Activated CD8-positive, alpha-beta memory T cell treated with anti-CD3 and anti-CD28 coated beads, Interleukin-2, amount 50 U/mL, for 48 hours (primary cell): ENCODE measurements at regions not wholly inside any gene's neighbourhood (a gene's known extent, or its start where the extent isn't known, plus 50 kb on each side); places are given as distances from the start of the nearest gene placed in this dataset.
"Not testable (repeated sequence)": the region's sequence is repeated elsewhere in the genome, so short reads cannot be mapped to it uniquely, and the experiment has no call there.

Experiments used
- DNase-seq: peaks from one replicate; pipeline ENCODE4 v3.0.0-alpha.2; 2020

DNA sequence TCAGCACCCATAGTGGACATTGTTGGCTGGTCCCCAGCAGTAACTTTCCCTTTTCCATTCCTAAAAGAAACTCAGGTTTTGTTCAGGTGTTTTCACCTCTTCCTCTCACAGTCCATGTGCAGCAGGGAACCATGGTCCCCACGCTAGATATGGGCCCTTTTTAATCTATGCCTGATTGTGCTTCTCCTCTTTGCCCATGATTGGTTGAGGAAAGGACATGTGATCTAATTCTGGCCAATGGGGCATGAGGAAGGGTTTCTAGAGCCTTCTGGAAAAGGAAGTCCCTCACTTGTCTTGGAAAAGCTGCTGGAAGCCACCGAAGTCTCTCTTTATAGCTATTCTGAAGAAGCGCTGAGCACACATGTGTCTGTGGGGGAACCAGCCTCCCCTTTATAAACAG is 330.7 kb downstream of the ACTR3B start:
- DNase-seq, result no peak

DNA sequence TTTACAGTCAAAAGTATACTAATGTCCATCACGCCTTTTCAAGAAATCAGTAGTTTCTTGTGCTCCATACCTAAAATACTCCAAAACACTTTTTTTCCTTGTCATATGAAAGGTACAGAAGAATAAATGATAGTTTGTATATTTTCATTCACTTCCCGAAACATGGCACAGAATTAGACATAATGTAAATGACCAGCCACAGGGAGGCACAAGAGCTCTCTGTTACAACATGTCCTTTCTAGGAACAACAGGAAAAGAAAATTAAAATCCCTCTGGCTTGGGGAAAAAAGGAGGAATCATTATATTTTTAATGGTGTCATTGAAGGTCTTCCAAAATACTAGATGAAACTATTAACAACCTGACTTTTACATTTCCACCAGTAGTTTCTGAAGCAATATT is 331.2 kb downstream of the ACTR3B start:
- DNase-seq, result no peak

DNA sequence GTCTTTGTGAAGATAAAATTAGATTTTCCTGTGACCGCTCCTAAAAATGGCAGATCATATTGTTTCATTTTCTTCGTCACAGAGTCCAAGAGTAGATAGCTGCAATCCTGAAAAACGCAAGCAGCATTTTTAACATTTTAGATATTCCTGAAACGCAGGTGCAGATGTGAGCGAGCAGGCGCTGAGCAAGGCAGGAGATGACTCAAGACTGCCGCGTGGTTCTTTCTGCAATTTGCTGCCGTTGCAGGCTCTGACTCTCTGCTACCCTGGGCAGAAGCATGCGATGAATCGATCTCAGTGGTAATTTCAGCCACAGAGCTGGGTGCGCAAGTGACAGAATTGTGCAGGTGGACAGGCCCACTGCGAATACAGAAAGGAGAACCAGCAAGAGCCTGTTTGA is 331.9 kb downstream of the ACTR3B start:
- DNase-seq, result no peak

DNA sequence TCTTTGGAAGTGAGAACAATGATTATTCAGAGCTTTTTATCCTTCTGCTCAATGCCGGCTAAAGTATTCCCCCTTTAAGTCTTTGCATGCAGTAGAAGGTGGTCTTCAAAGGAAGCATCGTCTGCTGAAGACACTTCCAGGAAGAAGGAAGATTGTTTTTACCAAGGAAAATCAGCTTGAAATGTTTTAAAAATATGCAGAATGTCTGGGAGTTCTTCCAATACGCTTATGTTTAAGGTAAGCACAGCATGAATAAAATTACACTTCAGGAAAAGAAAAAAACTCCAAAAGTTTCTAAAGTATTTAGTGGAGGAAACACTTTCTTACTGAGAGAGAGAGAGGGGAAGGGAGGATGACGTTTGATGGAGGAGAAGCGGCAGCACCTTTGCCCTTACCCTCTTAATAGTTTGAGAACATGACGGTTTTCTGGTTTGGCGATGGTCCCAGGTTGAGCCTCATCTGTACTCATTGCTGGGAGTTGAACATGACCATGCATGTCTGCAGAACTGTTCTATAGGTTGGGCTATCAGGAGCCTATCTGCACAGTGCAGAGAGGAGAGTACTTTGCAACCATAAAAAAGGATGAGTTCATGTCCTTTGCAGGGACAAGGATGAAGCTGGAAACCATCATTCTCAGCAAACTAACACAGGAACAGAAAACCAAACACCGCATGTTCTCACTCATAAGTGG is 338.1 kb downstream of the ACTR3B start:
- DNase-seq, result no peak

DNA sequence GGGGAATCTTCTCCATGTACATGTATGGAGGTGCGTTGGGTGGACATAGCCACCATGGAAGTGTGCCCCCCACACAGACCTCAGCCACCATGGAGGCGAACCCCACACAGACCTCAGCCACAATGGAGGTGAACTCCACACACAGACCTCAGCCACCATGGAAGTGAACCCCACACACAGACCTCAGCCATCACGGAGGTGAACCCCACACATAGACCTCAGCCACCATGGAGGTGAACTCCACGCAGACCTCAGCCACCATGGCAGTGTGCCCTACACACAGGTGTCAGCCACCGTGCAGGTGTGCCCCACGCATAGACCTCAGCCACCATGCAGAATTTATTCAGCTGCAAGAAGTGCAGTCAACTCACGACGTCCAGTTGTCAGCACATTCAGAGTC is 339.7 kb downstream of the ACTR3B start:
- no peak for DNase-seq

DNA sequence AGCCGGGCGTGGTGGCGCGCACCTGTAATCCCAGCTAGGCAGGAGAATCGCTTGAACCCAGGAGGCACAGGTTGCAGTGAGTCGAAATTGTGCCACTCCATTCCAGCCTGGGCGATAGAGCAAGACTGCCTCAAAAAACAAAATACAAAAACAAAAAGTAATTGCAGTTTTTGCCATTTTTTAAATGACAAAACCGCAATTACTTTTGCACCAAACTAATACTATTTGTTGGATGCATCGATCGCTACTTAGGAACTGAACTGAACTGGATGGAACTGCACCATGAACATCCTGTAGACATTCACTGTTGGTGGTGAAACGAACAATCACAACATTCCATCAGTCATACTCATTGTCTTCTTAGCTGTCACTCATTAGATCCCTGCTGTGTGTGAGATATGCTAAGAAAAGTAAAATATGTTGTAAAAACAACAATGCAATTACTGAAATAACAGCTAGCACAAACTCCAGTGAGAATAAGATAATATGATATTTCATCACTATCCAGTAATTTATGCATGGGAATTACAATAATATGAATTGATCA is 341.2 kb downstream of the ACTR3B start:
- no peak for DNase-seq

DNA sequence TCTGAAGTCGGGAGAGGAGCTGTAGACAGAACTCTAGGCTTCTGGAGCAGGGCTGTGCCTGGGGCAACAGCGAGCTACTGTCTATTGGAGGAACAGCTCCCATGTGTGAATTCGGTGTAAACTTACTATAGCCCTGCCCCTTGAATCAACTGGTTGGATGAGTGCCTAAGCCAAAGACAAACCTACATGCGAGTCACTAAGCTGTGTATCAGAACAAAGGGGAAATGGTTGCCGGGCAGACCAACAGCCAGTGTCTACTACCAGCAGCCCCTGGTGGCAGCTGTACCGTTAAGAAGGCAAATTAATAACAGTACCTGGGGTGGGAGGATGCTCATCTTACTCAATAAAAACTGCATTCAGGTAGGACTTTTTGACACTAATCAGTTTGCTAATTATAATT is 343.6 kb downstream of the ACTR3B start:
- DNase-seq, result no peak

DNA sequence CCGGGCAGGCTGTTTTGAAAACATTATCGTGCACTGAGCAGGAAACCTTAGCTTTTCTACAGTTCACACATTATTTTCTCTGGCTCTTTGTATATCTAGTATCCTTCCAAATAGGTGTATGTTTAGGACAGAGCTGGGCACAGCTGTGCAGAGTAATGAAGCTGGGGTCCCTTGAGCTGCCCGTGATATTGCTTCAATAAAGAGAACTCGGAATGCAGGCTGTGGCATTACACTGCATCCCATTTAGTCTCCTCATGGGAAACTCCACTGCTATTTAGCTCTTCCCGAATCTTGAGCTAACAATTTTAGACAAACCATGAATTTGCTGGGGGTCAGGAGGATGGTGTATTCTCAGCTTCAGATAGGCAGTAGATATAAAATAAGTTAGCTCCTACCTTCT is 348.3 kb downstream of the ACTR3B start:
- DNase-seq, result no peak

DNA sequence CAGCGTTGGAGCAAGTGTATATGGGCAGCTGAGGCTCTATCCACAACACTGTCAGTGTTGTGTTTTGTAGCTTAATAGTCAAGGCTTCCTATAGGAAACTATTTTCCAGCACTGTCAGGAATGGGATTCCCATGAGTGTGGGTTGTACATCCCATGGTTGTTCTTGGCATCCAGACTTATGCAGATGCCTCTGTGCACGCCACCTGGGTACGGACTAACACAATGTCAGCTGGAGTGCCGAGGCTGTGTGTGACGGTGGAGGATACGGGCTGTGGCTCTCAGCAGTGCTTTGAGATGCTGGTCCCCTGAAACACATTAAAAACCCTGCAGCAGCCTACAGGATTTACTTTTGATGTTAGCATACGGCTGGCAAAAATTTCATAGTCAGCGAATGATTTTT is 350.0 kb downstream of the ACTR3B start:
- no peak for DNase-seq

DNA sequence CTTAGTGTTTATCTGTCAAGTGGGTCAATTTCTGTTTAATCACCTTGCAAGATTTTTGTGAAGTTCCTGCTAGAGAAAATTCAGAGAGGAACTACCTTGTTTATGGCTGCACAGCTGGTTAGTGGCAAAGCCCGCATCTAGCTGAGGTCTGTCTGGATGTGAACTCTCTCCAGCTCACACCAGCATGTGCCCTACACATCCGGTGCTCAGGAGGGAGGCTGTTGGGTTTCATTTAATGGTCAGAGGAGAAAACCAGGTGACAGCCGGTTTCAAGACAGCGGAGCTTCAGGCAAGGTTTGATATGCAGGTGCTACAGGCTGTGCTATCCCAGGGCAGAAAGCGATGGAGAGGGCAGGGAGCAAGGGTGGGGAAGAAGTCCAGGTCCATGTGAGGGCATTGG is 351.1 kb downstream of the ACTR3B start:
- no peak for DNase-seq

DNA sequence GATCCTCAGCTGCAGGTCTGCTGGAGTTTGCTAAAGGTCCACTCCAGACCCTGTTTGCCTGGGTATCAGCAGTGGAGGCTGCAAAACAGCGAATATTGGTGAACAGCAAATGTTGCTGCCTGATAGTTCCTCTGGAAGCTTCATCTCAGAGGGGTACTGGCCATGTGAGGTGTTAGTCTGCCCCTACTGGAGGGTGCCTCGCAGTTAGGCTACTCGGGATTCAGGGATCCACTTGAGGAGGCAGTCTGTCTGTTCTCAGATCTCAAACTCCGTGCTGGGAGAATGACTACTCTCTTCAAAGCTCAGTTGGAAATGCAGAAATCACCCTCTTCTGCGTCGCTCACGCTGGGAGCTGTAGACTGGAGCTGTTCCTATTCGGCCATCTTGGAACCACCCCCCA is 362.7 kb downstream of the ACTR3B start:
- DNase-seq, result not testable (repeated sequence)

DNA sequence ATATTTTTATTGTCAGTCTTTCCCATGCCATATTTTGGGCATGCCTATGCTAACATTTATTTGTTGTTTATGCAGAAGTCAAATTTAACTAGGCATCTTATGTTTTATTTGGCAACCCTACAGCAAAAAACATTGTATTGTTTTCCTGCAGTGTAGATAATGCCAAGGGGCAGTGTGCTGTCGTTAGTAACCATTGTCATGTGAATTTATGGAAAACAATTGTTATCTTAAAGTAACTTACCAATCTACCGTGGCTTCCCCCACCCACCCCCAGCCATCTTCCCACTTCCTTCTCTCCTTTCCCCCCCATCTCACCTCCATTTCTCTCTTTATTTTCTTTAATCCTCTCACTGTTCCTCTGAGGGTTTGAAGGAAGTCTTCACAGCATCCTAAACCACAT is 370.5 kb downstream of the ACTR3B start:
- DNase-seq, result no peak

DNA sequence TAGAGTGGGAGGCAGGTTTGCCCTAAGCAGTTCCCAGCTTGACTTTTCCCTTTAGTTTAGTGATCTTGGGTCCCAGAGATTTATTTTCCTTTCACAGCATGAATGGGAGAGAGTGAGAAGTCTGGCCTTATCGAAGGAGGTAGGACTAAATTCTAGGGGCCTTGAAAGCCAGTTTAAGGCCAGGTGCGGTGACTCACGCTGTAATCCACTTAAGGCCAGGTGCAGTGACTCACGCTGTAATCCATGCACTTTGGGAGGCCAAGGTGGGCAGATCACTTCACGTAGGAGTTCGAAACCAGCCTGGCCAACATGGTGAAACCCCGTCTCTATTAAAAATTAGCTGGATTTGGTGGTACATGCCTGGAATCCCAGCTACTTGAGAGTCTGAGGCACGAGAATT is 392.2 kb downstream of the ACTR3B start:
- DNase-seq, result no peak

DNA sequence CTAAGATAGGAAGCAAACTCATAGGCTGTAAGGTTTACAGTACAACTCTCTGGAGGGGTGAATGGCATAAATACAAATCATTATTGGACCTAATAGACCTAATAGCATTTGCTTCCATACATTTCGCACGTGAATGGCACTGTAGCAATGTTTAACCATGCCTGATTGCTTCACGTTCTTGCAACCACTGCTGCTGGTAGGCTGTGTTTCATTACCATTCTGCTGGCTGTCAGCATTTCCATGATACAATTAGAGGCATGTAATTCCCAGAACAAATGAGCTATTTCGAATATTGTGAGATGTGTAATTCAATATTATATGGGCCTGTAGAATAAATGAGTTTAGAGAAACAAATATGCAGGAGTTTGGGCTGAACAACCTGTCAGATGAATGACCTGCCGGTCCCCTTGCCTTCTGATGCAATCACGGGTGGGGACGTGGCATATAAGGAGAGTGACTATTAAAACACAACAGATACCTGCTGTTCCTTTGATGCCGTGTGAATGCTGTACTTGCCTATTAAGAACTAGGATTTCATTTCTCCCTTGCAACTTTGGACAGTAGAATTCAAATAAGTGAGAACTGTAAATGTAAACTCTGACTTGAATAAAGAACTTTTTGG is 393.4 kb downstream of the ACTR3B start:
- DNase-seq, result no peak

DNA sequence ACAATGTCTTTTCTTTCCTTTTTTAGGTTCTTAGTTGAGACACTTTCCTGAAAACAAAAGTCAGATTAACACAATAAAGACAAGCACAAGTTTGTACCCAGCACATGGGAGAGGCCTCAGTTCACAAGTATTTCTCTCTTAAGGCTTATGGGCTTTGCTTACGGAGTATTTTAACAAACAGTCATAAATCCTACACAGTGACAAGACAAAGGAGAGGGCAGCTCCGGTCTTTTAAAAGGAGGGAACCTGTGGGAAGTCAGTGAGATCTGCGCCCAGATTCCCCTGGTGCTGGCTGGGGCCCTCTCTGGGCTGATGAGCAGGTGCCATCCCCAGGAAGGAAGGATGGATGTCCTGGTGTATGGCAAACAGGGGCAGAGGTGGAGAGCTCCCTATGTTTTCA is 398.6 kb downstream of the ACTR3B start:
- DNase-seq, result no peak

DNA sequence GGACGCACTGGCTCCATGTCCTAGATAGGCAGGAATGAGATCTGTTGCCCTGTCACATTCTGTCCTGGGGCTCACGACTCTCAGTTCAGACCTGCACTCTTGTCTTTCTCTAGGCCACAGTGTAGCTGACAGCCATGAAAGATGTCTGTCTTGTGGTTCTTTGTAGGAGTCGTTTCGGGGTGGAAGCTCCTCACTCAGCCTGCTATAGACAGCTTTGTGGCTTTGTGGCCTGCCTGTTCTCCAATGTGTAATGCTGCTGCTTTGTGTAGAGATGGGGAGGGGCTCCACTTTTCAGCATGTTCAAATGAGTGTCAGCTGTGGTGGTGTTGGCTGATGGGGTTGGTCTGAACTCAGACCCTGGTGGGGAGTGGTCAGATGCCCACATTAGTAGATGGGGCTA is 410.7 kb downstream of the ACTR3B start:
- DNase-seq, result no peak

DNA sequence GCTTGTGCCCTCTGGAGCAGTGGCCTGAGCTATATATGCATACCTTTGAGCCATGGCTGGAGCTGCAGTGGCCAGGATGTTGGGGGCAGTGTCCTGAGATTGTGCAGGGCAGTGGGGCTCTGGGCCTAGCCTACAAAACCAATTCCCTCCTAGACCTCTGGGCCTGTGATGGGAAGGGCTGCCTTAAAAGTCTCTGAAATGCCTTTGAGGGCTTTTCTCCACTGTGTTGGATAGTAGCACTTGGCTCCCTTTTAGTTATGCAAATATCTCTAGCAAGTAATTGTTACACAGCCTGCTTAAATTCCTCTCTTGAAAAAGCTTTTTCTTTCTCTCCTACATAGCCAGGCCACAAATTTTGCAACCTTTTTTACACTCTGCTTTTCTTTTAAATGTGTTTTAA is 426.4 kb downstream of the ACTR3B start:
- DNase-seq, result no peak

DNA sequence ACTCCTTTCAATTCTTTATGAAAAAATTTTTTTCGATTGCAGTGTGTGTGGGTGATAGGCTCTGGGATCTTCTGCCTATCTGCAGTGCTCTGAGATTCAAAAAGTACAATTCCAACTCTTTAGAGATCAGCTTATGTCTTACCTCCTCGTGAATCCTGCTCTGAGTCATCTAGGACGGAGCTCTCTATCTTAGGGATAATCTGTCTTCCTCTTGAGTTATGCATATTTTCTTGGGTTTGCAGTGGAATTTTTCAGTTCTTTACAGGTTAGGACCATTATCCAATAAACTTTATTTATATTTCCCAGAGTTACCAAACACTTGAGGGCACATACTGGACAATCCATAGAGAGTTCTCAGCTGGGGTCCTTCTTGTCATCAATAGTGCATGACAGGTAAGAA is 428.6 kb downstream of the ACTR3B start:
- no peak for DNase-seq

DNA sequence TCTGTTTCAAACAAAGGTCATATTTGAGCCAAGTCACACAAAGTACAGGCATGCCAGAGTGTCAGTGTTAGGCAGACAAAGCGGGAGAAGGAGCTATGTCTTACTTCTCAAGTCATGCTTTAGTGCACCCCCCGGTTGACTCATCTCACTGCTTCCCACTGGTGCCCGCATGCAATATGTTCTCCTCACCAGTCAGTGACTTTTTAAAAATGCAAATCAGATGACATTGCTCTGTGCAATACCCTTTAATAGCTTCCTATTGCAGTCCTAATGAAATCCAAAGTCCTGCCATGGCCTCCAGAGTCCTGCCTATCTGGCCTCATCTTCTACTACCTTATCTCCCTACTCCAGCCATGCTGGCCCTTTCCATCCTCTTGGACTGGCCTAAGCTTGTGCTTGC is 429.1 kb downstream of the ACTR3B start:
- no peak for DNase-seq

DNA sequence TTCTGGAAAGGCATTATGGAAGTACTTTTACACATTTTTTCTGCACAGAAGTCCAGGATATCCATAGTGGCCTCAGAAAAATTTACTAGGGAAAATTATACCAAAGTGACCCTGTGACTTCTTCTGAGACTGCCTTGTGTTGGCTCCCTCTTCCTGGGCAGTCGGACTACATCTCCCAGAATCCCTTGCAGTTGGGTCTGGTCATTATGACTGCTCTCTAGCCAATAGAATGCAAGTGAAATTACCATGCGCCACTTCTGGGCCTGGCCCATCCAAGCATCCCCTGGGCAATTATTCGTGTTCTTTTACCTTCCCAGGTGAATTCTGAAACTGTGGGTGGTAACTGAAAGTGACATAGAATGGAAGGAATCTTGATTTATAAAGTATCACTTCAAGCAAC is 430.9 kb downstream of the ACTR3B start:
- DNase-seq, result no peak

DNA sequence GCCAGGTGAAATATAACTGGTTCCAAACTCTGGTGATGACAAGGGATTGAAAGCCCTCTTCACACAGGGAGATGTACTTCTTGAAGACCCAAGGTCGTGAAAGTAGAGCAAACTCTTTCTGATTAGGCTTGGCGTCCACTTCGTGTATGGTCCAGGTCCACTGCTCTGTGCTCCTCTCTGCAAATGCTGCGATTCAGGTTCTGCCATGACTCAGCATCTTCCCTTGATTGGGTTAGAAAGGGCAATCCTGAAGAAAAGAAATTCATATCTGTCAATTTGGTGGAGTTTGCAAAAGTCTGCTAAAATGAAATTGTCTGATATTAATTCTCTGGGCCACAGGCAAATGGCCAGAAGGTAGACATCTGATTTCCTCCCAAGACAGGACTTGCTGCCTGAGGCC is 431.4 kb downstream of the ACTR3B start:
- DNase-seq, result no peak

DNA sequence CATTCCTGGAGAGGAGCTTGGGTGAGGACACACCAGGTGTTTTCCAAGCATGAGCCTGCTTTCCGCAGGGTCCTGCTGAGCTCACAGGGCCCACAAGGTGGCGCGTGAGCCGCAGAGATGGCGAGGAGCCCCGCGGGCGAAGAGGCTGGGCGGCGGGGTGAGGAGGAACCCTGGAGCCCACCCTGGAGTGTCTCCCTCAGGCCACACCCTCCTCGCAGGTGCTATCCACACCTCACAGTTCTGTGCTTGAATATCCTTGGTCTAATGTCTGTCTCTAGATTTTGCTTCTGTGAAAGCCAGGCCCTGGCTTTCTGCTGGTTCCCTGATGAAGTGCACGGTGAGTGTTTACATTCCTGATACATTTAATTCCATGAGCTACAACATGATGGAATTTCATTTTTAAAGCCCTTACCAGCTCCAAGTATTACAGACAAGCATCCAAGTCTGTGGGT is 433.6 kb downstream of the ACTR3B start:
- peak; percentile 57 for DNase-seq

DNA sequence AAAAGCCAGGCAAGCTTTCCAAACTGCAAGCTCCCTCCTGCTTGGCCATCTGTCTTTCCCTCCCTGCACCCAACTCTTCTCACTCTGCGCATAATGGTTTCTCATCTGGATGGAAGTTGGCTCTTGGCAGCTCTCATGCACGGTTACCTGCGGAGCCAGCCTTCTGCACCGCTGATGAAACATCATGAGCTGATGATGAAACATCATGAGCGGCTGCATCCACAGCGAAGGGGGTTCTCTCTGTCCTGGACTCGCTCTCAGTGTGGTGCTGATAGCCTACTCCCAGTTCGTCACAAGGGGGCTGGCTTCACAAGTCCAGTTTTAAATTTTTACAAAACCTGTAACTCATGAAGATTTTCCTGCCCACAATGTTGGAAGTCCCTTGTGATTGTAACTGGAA is 457.5 kb downstream of the ACTR3B start:
- DNase-seq, result no peak

DNA sequence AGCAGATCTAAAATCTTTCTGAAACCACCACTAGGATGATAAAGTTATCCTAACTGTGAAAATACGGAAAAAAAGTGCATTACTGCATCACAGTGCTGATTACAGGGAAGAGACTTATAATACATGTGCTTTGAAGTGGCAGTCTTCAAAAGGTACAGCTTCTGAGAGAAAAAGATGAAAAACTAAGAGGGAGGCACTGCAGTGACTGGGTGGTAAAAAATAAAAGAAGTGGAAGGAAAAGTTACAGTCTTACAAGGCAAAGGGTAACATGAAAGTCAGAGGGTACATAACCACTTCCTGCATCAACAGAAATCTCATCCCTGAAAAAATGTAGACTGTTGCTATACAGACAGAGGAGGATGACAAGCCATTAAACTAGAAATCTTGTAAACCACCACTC is 465.3 kb downstream of the ACTR3B start:
- no peak for DNase-seq

DNA sequence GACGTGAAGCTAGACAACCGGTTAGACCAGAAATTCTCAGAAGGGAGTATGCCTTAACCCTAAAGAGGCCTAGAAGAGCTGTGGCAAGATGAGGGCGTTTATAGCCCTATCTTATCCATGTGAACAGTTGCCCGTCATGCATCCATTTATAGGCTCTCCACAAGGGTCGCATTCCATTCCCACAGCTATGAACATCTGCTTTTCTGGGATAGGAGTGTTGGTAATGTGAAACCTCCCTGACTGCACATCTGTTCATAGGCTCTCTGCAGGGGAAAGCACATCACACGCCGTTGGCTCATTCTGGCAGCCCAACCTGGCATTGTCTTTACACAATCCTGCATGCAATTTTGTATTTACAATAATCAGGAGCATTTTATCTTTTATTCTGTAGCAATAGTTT is 485.6 kb downstream of the ACTR3B start:
- not testable (repeated sequence) for DNase-seq
